GM13977 (cell line): ENCODE measurements at regions not wholly inside any gene's neighbourhood (a gene's known extent, or its start where the extent isn't known, plus 50 kb on each side); places are given as distances from the start of the nearest gene placed in this dataset.

Experiments used
- DNase-seq: peaks from one replicate; pipeline ENCODE4 v3.0.0; 2012; ENCODE audit warnings: low spot score
- in situ Hi-C: fragments of 300-500 bp; cut with MboI; formaldehyde crosslinking; loops from one replicate; pipeline ENCODE4 v1.12.0; 2022; ENCODE audit warnings: low sequenced_read_pairs, low pct_unique_long_range_greater_than_20kb, mixed read lengths, inconsistent platforms; ENCODE audit not compliant: unreplicated experiment
- TF ChIP-seq, protein P1 (sequence below): IDR thresholded peaks from 2 replicates; pipeline ENCODE4 v1.5.1; 2012; ENCODE audit warnings: mild to moderate bottlenecking, control low read depth; ENCODE audit not compliant: insufficient read depth; ENCODE audit errors: extremely low read depth, missing control alignments

DNA sequence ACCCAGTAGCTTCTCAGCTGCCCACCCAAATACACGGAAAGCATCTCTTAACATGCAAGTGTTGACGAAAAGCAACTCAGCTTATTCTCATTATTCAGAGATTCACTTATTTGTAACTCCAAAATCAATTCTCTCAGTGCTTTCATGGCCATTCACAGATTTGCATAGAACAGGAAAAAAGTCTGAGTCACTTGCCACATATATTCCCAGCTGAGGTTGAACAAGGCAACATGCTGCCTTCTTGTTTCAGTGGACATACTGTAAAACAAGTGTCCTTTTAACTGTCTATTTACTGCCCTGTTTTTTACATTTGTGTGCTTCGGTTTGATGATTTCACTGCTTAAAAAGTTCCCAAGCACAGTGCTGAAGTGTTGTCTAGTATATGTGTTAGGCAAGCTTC, 273.0 kb downstream of the LTN1 start:
- TF ChIP-seq, protein P1, sequence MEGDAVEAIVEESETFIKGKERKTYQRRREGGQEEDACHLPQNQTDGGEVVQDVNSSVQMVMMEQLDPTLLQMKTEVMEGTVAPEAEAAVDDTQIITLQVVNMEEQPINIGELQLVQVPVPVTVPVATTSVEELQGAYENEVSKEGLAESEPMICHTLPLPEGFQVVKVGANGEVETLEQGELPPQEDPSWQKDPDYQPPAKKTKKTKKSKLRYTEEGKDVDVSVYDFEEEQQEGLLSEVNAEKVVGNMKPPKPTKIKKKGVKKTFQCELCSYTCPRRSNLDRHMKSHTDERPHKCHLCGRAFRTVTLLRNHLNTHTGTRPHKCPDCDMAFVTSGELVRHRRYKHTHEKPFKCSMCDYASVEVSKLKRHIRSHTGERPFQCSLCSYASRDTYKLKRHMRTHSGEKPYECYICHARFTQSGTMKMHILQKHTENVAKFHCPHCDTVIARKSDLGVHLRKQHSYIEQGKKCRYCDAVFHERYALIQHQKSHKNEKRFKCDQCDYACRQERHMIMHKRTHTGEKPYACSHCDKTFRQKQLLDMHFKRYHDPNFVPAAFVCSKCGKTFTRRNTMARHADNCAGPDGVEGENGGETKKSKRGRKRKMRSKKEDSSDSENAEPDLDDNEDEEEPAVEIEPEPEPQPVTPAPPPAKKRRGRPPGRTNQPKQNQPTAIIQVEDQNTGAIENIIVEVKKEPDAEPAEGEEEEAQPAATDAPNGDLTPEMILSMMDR, result no peak
- in situ Hi-C loops, result no loop called here
- DNase-seq, result no peak

DNA sequence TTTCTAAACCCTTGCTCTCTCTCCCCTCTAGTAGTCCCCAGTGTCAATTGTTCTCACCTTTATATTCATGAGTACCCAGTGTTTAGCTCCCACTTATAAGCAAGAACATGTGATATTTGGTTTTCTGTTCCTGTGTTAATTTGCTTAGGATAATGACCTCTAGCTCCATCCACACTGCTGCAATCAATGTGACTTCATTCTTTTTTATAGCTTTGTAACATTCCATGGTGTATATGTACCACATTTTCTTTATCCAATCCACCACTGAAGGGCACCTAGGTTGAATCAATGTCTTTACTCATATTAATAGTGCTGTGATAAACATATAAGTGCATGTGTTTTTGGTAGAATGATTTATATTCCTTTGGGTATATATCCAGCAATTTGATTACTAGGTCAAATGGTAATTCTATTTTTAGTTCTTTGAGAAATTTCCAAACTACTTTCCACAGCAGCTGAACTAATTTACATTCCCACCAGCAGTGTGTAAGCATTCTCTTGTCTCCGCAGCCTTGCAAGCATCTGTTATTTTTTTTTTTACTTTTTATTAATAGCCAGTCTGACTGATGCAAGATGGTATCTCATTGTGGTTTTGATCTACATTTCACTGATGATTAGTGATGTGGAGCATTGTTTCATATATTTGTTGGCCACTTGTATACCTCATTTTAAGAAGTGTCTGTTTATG, 277.8 kb downstream of the LTN1 start:
- TF ChIP-seq, protein P1, result no peak
- no peak for DNase-seq
- in situ Hi-C loops, result no loop called here

DNA sequence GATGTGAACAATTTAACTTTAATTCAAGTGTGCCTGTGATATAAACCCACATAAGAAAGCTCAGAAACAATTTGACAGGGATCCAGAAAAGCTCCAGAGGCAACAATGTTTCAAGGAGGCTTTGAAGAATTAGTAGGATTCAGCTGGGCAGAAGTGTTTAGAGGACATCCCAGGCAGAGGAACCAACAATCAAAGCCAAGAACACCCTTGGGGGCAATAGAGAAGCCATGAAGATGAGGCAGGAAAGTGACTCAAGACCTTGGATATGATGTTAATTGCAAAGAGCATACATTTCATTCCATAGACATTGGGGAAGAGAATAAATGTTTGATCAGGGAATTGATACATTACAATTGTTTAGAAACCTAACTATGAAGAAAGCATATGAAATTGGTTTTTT, 280.3 kb downstream of the LTN1 start:
- TF ChIP-seq, protein P1, result no peak
- DNase-seq, result no peak
- in situ Hi-C loops, result no loop called here

DNA sequence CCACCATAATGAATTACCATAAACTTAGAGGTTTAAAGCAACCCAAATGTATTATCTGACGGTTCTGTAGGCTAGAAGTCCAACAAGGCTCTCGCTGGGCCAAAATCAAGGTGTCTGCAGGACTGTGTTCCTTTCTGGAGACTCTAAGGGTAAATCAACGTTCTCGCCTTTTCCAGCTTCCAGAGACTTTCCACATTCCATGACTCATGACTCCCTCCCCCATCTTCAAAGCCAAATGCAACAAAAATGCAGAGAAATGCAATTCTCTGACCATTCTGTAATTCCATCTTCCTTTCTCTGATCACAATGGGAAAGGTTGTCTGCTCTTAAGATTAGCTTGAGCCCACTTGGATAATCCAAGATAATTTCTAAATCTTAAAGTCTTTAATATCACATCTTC, 287.1 kb downstream of the LTN1 start:
- TF ChIP-seq, protein P1, result no peak
- DNase-seq, result no peak
- in situ Hi-C loops, result no loop called here

DNA sequence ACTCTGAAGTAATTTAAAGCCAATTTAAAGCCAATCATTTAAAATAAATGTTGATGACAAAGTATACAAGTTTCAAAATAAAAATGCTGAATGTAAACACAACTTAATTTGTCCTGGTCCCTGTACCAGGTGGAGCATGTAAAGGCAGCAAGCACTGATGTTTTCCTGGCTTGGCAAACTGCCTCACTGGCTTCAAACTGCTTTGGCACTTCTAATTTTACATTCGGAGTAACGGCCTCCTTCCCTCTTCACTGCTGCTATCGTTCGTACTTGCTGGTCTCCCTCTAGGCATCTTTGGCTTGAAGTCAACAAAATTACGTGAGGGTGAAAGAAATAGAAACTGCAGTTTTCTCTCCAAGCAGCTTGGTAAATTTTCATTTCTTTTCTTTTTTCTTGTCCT, 287.9 kb downstream of the LTN1 start:
- in situ Hi-C loops, result no loop called here
- TF ChIP-seq, protein P1, result no peak

DNA sequence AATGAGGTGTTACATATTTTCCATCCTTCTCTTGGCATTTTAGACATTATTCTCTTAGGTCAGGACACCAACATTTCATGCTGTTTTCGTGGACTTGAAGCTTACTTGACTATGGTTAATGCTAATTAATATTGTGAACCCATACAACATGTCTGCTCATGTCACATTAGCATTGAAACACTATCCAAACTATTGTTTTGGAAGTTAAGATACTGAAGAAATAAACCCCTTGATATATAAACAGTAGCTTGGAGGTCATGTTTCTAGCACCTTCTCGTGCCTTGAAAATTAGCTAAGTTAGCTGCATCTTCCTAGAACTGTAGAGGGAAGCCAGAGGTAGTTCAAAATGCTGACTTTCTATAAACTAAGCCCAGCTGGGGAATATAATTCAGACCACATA, 288.8 kb downstream of the LTN1 start:
- in situ Hi-C loops, result no loop called here
- TF ChIP-seq, protein P1, result no peak

More for the DNA sequence above, 287.9 kb downstream of the LTN1 start:
- no peak for DNase-seq

DNA sequence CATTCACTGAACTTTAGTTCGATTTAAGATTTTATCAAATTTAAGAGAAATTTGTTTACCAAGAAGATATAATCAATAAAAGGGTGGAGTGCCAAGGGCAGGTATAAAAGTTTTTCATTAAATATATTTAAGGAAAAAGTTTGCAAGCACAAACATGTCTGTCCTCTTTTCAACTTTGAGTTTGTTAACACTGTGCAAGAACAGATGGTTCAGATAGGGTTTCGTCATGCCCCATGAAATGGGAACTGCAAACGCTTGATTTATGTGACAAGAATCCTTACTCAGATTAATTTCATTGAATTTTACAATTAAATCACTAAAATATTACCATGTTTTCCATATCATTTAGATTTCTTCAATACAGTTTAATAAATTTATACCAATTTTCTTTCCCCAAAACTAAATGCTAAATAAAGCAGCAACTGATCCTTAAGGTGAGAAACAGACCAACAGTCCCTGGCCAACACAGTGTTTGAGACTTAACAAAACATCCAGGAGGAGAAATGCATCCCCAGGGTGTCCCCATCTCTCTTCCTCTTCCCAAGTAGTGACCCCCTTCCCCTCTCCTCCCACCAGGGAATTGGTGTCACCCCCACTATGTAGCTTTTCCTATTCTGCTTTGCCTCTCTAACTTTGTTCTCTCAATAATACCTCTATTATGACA, 292.9 kb downstream of the LTN1 start:
- DNase-seq, result no peak
- in situ Hi-C loops, result no loop called here
- TF ChIP-seq, protein P1, result no peak

More for the DNA sequence above, 288.8 kb downstream of the LTN1 start:
- DNase-seq, result no peak
